ENCODE measurements at regions not wholly inside any gene's neighbourhood (a gene's known extent, or its start where the extent isn't known, plus 50 kb on each side); places are given as distances from the start of the nearest gene placed in this dataset.

- no peak overlapping the region for H4K5ac ChIP-seq (ENCODE audit: insufficient read length, low read depth, low read length)
- FAIRE-seq, result peak; percentile 28
- H3K79me2 ChIP-seq (ENCODE audit: control insufficient read depth in 1 of 2, insufficient read depth in 2 of 2, low read length in 2 of 2), result no peaks in the 10 kb centered on the region
- no peak overlapping the region for H3K14ac ChIP-seq (ENCODE audit: insufficient read length)
- H3K9ac ChIP-seq (replicated peaks in 1 of 4; ENCODE audit: extremely low read depth in 1 of 4, low read depth in 3 of 4, low read length in 3 of 4), result no peak overlapping the region
- H2BK20ac ChIP-seq (ENCODE audit: low read length), result 0 out of 2 replicates have a peak overlapping the region, but pooled peaks have one; percentile 61
- no peaks in the 10 kb centered on the region for H4K20me1 ChIP-seq (replicated peaks in 1 of 2; ENCODE audit: control insufficient read depth in 1 of 2, insufficient read depth in 2 of 2, low read length in 2 of 2)
- 0 out of 7 replicates have a peak, but pooled peaks cover 0 to 3% (median 0%) of the 10 kb centered on the region in 4 experiments for H3K27me3 ChIP-seq (replicated peaks in 1 of 4; ENCODE audit: control insufficient read depth in 3 of 4, extremely low read depth in 1 of 4, insufficient read depth in 3 of 4, low read length in 3 of 4)
- no peaks in the 10 kb centered on the region for H3K36me3 ChIP-seq (ENCODE audit: control insufficient read depth in 2 of 4, insufficient read depth in 4 of 4, low read length in 3 of 4)
- no peak overlapping the region for H3K56ac ChIP-seq (replicated peaks; ENCODE audit: insufficient read length, low read depth, low read length)
- ChIA-PET POLR2A (ENCODE audit: partially characterized antibody) (no interaction called here), CTCF (ENCODE audit: partially characterized antibody) (interaction anchor here (1.1 to 2.9 kb wide), 4 partner anchors 11 to 604 kb away, joined by 3 to 21 read pairs (median 6); no protein-coding TSS in a partner anchor)
- H3K23me2 ChIP-seq (ENCODE audit: low read depth, low read length), result no peaks in the 10 kb centered on the region
- no peak overlapping the region for H3K4me3 ChIP-seq (ENCODE audit: extremely low read depth in 1 of 4, insufficient read depth in 2 of 4, low read depth in 3 of 4, low read length in 4 of 4)
- no peak overlapping the region for H3K4me2 ChIP-seq (ENCODE audit: insufficient read depth in 1 of 2, low read depth in 2 of 2, low read length in 2 of 2)
- no peak overlapping the region for H3K4ac ChIP-seq (replicated peaks; ENCODE audit: insufficient read length, low read depth, low read length)
- DNase-seq (ENCODE audit: low read depth in 1 of 2, low spot score in 2 of 2), result peak in 1 of 2 experiments; percentile 7
- H3K23ac ChIP-seq (ENCODE audit: insufficient read length), result no peak overlapping the region
- H3K9me3 ChIP-seq (ENCODE audit: insufficient read depth in 2 of 2, low read depth in 1 of 2, low read length in 1 of 2), result no peaks in the 10 kb centered on the region
- H2AK5ac ChIP-seq (ENCODE audit: low read depth, low read length), result no peak overlapping the region
- H4K91ac ChIP-seq (replicated peaks; ENCODE audit: insufficient read length, low read length), result no peak overlapping the region
- no peak overlapping the region for H4K8ac ChIP-seq (ENCODE audit: extremely low read depth, insufficient read depth, low read length)
- 80% methylated on average over 4 of the region's 4 CpGs; no CpG with 5 or more reads in 1 of the 2 experiments for WGBS, 2 experiments (ENCODE audit: extremely low coverage in 1 of 2, insufficient coverage in 1 of 2, insufficient read length in 1 of 2, insufficient replicate concordance in 2 of 2, low coverage in 1 of 2, low lambda C conversion rate in 2 of 2, missing lambda C conversion rate in 1 of 2)
- H3K18ac ChIP-seq (ENCODE audit: extremely low read depth, low read length), result no peak overlapping the region
- H2BK12ac ChIP-seq (ENCODE audit: low read depth, low read length), result no peak overlapping the region
- H3K79me1 ChIP-seq (ENCODE audit: low read depth, low read length), result no peaks in the 10 kb centered on the region
- peaks cover 0 to 3% (median 0%) of the 10 kb centered on the region in 4 experiments; a peak in 1 of 7 replicates for H3K4me1 ChIP-seq (replicated peaks in 1 of 4; ENCODE audit: control insufficient read depth in 3 of 4, insufficient read depth in 4 of 4, low read length in 3 of 4)
- no peak overlapping the region for H2BK15ac ChIP-seq (ENCODE audit: low read length)
- H2BK120ac ChIP-seq (replicated peaks; ENCODE audit: low read depth, low read length), result no peak overlapping the region
- no peak overlapping the region for H2AFZ ChIP-seq (ENCODE audit: low read length)
- H2BK5ac ChIP-seq (ENCODE audit: low read depth, low read length), result no peak overlapping the region
- H3K27ac ChIP-seq (ENCODE audit: low read depth, low read length), result no peak overlapping the region
- TF ChIP-seq GTF2F1 (IDR thresholded peaks at IDR 0.05; ENCODE audit: borderline replicate concordance, low read depth, low read length), result no peak
- no peak for TF ChIP-seq SP2 (IDR thresholded peaks at IDR 0.05; ENCODE audit: low read length)
- no peak for TF ChIP-seq RNF2 (IDR thresholded peaks at IDR 0.05; ENCODE audit: borderline replicate concordance, low read depth, low read length, missing control alignments, poor library complexity, severe bottlenecking)
- no peak for TF ChIP-seq HDAC6 (IDR thresholded peaks at IDR 0.05; ENCODE audit: low read depth, low read length)
- TF ChIP-seq RFX5 (IDR thresholded peaks at IDR 0.05; ENCODE audit: borderline replicate concordance, low read depth, low read length), result no peak
- no peak for TF ChIP-seq RBBP5 (IDR thresholded peaks at IDR 0.05; ENCODE audit: borderline replicate concordance, low read depth, low read length)
- no peak for TF ChIP-seq FOSL1 (IDR thresholded peaks at IDR 0.05; ENCODE audit: insufficient read depth, low read depth, low read length)
- TF ChIP-seq HDAC2 (IDR thresholded peaks at IDR 0.05; ENCODE audit: borderline replicate concordance in 1 of 2, low read depth in 2 of 2, low read length in 2 of 2), result no peak
- TF ChIP-seq RXRA (IDR thresholded peaks at IDR 0.05; ENCODE audit: insufficient read depth, low read depth, low read length), result no peak
- TF ChIP-seq RAD21 (IDR thresholded peaks at IDR 0.05 in 1 of 2, conservative IDR thresholded peaks at IDR 0.05 in 1 of 2; ENCODE audit: low read depth in 2 of 2, low read length in 2 of 2), result no peak
- TF ChIP-seq ATF2 (IDR thresholded peaks at IDR 0.05; ENCODE audit: low read length), result no peak
Measured at GRCh38 chr15:47384341-47384740, 333.0 kb upstream of the SEMA6D start.

All from H1 (cell line).